Activated naive CD4-positive, alpha-beta T cell treated with Interleukin-2 at 50 U/mL for 16 hours (primary cell): ENCODE measurements at regions not wholly inside any gene's neighbourhood (a gene's known extent, or its start where the extent isn't known, plus 50 kb on each side); places are given as distances from the start of the nearest gene placed in this dataset.

Experiments used
- DNase-seq: peaks from one replicate; pipeline ENCODE4 v3.0.0-alpha.2; 2020

DNA sequence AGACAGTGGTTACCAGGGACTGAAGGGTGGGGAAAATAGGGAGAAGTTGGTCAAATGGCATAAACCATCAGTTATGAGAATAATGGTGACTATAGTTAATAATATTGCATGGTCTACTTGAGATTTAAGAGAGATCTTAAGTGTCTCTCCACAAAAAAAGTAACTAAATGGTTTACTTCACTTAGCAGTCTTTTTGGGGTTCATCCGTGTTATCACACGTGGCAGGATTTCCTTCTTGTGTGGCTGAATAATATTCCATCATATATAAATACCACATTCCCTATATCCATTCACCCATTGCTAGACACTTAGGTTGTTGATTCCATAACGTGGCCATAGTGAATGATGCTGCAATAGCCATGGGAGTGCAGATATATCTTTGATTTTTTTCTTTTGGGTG is 967.0 kb downstream of the UQCRFS1 start:
- no peak for DNase-seq

DNA sequence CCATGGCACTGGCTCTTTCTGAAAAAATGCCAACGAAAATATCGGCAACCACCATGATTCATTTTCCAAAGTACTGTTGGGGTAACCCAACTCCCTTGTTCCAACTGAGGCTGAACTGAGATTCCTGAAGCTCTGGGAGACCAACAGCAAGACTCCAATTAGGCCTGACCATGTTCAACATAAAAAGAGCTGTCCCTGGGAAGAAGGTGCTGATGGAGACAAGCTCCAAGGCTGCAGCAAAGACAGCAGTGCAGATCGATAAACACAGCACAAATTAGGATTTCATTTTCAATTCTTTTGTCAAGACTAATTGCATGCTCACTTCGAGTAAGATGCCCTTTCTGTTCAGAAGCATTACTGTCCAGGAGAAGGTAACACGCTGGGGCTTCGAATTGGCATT is 968.0 kb downstream of the UQCRFS1 start:
- DNase-seq = no peak

DNA sequence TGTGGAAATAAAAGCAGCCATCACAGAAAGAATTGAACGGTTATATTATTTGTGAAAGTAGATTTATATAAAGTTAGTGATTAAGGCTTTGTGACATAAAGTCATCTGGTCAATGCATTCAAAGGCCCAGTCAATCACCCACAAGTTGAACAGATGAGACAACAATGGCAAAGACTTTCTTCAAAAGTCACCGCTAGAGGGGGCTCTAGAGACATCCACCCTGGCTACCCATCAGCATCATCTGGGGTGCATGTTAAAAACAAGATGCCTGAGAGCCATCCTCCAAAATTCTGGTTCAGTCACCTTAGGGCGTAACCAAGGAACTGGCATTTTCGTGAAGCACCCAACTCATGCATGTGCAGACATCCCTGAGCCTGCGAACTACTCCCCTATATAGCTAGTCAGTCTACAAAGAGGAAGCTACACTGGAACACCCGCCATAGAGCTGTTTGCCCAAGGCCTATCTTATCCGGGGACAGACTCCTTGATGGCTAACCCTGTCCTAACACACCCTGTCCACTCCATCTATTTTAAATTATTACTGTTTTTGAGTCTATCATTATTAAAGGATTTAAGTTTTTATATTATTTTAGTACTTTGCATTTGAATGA is 970.5 kb downstream of the UQCRFS1 start:
- no peak for DNase-seq

DNA sequence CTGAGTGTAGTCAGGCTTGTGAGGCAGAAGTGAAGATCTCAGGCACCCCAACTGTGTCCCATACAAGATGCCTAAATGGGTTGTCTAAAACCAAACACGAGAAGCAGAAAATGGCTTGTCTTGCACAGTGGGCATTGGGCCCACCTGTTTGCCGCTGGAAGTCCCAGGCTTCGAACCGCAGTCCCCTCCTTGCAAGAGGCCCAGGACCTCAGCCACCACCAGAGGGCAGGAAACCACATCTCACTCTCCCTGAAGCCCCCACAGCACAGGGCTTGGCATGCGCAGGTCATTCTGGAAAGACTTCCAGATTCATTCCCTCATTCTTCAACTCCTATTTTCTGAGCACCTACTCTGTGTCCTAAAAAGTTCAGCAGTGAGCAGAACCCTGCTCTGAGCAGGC is 973.7 kb downstream of the UQCRFS1 start:
- DNase-seq = no peak

DNA sequence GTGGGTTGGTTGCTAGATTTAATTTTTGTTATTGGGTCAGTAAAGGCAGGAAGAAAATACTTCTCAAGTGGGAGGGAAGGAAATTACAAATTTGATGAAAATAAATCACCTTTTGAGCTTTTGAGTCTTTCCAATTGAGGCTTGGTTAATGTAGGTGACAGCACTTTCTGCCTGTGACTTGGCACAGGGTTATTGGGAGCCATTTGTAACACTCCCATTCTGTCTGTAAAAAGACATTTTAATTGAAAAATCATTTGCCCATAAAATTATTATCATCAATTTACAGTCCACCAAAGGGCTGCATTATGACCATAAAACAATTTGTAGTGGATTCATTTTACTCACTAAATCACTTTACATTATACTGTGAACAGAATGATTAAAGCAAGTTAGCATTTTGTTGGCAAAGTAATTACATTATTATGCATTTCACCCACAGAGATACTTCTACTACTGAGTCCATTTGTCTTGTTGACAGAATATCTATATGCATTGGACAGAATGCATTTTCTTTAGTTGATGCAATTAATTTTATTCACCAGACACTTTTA is 974.6 kb downstream of the UQCRFS1 start:
- no peak for DNase-seq

DNA sequence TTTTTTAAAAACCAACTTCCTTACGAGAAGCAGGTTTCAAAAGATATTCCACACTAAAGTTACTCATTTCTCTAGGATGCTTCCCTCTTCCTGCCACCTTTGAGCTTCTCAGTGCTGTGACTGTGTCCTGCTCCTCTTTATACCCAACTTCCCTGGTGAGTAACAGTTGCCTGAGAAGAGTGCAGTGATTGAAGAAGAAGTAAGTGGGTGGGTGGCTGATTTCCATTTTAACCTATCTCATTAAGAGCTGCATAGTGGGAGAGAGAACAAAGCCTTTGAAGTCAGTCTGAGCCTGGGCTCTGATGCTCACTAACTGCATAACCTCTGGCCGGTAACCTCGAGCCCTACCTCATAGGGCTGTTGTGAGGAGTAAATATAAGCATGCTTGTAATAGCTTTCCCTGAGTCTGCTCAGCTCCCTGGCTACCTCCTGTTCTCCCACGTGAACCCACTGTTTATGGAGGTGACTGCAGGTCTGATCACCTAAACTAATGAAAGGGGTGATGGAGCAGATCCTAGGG is 977.3 kb downstream of the UQCRFS1 start:
- DNase-seq = no peak

DNA sequence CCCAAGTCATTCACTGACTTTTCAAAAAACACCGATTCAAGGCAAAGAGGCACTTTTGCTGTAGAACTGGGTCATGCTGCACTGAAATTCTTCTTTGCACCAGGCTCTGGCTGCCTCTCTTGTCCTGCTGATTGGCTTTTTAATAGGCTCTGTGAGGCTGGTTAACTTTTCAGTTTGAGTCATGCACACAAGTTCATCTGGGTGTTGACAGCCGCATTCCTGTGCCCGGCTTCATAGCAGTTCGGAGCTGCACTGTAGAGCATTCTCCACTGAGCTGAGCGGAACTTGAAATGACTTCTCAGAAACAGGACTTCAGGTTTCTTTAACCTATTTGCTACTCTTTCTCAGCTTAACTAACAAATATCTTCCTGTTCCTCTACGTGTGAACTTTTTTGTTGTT is 978.3 kb downstream of the UQCRFS1 start:
- DNase-seq = no peak

DNA sequence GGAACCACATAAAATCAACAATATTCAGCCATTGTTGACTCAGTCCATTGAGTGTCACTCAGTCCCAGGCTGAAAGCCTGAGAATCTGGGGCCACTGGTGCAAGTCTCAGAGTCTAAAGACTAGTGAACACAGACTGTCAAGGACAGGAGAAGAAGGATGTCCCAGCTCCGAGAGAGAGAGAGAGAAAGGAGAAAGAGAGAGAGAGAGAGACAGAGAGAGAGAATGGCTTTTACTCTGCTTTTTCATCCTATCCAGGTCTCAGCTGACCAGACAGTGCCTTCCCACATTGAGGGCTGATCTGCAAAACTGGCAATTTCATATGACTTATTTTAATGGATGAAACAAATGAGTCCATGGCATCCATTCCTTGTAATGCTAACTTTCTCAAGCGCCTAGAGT is 984.1 kb downstream of the UQCRFS1 start:
- no peak for DNase-seq

DNA sequence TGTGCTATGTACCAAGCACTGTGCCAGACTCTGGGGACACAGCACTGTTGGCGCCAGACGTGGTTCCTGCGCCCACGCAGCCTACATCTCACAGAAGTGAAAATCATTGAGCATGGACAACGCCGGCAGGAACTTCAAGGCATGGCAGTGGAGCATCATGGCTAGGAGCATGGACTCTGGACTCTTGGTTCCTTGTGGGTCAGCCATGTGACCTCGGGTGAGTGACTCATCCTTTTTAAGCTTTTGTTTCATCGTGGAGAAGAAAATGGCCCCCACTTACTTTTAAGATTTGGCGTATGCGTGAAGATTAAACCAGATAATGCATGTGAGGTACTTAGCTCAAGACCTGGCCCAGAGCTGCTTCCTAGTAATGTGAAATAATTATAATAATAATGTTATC is 988.5 kb downstream of the UQCRFS1 start:
- no peak for DNase-seq

DNA sequence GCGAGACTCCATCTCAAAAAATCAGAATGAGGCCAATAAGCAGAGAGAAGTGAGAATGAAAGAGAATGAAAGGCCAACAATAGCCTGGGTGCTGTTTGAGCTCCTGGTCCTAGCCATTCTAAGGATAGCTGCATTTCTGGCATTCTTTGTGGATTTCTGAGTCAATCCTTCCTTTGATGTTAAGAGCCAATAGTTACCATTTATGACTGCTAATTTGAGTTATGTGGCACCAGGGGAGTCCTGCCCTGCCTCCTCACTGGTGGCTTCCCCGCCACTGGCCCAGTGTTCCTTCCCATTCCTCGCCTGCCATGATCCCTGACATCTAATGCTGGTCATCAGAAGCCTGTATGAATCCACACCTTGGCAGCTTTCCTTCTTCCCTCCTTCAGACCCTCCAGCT is 991.2 kb downstream of the UQCRFS1 start:
- DNase-seq = no peak

DNA sequence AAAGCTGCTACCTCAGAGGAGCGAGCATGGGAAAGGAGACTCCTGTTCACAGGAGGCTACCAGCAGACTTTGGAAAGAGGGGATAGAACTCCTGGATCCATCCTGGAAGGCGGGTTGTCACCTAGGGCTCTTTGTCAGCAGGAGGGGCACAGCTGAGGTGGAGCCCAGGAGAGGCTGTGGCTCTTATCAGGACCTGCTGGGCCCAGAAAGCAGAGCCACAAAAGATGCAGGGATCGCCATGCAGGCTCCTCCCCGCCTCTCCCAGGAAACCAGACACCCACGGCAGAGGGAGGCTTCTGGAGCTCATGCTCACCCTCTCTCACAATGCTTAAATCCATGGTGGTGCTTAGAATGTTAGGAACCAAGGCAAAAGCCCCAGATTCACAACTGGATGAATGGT is 994.2 kb downstream of the UQCRFS1 start:
- no peak for DNase-seq

DNA sequence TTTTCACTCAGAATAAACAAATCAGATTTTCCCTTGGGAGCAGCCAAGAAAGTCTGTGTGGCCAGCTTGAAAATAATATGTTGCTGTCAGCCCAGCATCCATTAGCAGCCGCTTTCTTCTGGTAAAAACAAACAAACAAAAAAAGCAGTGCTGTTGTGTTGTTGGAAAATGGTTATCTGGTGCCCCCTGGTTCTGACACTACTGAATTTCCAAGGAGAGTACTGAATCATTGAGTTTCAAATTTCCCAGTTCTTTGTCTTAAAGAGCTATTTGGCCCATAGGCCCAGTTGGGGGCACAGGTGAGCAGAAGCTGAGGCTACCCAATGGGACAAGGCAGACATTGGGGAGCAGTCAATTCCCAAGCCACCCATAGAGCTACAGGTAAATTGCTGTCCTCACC is 995.9 kb downstream of the UQCRFS1 start:
- DNase-seq = no peak

DNA sequence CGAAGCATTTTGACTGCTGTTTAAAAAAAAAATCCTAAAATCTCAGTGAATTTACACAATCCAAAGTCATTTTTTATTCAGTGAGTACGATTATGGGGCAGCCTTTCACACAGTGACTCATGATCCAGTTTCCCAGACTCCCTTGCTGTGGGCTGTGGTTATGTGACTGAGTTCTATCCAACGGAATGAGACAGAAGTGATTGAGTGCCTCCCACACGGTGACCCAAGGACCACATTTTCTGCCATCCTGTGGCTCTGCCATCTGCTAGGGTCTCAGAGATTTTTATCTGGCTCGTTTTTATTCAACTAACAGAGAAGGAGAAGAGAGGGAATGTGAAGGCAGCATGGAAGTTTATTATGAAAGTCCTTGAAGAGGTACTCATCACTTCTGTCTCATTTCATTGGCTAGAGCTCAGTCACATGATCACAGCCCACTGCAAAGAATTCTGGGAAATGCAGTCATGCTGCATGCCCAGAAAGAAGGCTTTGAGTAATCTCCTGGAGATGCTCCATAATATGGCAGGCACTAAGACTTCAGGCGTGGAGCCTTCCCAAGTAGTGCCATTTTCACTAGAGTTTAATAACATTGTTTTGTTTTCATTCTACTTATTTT is 999.4 kb downstream of the UQCRFS1 start:
- no peak for DNase-seq

DNA sequence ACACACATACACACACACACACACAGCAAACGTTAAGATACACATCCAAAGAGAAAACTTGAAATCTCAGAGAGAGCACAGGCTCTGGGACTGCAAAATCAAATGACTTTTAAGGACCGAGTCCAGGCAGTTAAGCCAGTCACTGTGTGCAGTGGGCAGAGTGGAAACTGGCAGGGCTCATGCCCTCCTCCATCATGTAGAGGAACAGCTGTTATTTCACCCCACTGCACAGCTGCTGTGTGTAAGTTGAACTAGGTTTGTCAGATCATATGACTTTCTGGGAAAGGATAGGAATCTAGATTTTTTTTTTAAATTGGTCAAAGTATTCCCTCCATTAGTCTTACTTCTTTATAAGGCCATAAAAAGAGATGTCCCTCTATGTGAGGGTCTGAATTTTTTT is 1002.1 kb downstream of the UQCRFS1 start:
- DNase-seq = no peak

DNA sequence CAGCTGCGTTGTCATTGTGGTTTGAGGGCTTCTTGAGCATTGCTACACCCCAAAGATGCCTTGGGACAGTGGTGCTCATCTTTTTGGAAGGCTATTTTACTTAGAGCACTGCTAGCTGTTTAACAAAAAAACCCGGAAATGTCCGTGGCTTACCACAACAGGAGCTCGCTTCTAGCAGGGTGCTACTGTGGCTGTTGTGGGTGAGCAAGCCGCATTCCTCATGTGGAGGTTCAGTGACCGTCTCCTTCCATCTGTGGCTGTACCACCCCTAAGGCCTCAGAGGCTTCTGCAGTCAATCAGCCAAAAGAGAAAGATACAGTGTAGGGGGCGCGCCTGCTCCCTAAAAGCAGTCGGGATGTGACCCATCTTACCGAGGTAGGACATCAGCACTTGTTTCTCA is 1004.2 kb downstream of the UQCRFS1 start:
- DNase-seq = no peak

DNA sequence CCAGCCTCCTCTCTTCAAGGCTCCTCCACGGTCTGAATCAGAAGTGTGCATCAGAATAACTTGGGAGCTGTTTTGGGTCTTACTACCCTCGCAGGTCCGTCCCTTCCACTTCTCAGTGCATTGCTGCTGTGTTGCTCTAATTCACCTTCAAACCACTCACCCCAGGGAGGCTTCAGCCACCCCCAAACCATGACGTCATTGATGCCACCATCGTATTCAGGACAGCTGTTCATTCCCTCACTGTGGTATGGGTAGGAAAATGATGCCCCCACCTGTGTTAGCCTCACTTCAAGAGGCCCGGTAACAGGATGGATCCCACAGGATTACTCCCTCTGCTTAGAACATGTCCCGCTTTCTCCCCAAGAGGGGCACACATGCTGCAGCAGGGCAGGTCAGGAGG is 1005.7 kb downstream of the UQCRFS1 start:
- DNase-seq = no peak

DNA sequence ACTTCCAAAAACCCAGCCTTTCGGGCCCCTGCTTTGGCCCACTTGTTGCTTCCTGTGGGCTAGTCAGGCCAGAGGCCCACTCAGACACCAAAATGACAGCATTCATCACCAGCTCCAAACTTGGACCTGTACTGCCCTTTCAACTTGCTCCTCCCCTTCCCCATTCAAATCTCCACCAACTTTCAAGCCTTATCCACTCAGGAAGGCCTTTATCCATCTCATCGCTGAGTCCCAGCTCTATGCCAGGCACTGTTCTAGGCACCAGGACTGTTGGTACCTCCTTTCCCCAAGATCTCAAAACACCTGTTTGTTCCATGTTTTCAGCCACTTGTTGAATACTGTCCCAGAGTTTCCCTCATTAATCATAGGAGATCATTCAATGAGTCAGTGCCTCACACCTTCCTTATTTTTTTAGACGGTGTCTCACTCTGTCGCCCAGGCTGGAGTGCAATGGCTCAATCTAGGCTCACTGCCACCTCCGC is 1011.4 kb downstream of the UQCRFS1 start:
- no peak for DNase-seq

DNA sequence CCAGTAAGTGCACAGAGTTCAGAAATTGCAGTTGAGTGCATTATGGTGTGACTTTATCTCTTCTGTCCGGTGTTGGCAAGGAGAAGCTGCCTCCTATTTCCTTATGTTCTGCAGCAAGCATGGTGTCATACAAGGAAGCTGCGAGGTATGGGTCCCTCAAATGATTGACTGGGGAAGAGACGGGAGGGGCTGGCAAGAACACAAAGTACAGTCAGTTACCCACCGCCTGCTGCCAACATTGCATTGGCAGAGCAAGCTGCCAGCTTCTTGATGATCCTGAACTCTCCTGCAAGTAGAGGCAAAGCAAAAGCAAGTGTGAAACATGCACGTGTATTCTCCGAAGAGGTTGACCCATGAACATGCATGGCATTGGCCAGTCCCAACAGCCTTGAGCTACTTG is 1013.6 kb downstream of the UQCRFS1 start:
- DNase-seq = no peak

DNA sequence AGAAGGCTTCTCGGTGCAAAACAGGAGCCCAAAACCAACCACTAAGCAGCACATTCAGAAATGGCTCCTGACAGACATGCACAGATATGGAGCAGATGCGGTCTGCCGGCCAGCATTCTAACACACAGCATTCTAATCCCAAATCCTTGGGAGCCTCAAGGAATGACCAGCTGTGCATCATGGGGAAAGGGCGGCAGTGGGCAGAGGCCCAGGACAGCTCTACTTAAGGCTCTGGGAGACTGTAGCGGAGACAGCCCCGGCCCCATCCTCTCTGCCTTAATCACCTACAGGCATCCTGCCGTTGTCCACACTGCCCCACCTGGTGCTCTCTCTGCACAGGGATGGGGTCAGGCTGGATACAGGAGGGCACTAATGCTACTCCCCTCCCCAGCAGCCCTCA is 1016.0 kb downstream of the UQCRFS1 start:
- DNase-seq = no peak

DNA sequence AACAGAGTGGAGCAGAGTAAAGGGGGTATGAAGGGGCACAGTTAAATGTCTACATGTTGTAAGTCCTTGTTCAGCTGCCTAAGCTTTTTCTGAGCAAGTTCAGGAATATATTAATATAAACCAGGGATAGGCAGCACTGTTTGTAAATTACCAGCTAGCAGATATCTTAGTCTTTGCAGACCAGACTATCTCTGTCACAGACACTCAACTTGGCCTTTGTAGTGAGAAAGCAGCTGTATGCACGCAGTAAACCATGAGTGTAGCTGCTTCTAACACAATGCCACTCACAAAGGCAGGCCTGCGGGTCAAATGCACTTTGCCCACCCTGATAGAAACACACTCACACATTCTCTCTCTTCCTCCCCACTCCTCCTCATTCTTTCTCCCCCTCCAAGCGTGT is 1016.9 kb downstream of the UQCRFS1 start:
- DNase-seq = no peak

DNA sequence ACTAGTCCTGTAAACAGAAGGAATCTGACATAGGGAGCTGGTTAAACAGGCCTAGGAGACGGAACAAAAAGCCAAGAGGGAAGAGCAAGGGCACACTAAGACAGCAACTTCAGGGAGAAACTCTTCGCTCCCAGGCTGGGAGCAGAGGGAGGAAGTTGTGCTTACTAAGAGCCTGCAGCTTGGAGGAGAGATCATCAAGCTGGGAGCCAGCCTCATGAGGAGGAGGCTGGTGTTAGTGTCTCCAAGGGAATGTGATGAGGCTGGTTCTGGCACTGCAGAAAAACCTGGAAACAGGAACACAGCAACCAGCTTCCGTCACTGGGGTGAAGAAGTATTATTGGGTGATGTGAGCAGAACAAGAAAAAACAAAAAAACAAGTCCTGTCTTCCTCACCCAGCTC is 1027.3 kb downstream of the UQCRFS1 start:
- no peak for DNase-seq

DNA sequence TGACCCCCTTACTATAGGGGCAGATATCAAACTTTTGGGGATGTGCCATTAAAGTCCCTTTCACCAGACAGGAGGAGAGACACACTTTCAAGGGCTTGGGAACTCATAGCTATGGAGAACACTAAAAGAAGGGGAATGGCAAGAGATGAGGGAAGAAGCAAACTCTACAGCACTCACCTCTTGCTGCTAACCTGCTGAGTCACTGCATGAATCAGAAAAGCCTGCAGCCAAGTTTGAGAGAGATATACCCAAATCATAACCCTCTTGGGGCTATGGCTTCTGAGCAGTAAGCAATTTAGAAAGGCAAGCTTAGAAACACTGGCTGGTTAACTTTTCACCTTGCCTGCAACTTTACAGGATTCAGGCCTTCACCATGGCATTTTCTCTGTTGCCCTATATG is 1028.0 kb downstream of the UQCRFS1 start:
- no peak for DNase-seq

DNA sequence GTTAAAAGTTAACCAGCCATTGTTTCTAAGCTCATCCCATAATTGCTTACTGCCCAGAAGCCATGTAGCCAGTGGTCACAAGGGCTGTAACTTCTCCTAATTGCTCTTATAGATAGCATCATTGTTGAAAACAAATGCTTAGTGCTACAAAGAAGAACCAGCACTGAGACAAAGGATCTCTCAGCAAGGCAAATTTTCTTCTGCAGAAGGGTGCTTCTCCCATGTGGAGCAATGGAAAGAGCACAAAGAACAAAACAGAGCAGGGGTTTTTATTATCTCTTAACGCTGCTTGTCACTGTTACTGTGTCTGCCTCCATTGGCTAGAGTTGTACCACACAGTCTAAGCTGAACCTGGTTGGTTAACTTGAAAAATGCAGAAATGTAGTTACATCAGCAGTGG is 1036.8 kb downstream of the UQCRFS1 start:
- no peak for DNase-seq

DNA sequence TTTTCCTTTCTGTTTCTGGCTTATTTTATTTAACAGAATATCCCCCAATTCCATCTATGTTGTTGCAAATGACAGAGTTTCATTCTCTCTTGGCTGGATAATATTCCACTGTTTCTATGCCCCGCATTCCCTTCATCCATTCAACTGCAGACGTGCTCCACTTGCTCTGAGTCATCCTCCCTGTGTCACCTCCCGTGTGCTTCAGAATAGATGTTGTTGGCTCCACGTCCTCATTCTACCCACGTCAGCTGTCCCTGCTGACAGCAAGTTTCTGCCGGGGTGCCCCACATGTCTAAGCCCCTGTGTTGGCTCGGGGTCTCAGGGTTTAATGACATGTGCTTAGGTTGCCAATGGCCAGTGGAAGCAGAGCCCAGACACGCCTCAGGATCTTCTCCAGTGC is 1041.0 kb downstream of the UQCRFS1 start:
- no peak for DNase-seq

DNA sequence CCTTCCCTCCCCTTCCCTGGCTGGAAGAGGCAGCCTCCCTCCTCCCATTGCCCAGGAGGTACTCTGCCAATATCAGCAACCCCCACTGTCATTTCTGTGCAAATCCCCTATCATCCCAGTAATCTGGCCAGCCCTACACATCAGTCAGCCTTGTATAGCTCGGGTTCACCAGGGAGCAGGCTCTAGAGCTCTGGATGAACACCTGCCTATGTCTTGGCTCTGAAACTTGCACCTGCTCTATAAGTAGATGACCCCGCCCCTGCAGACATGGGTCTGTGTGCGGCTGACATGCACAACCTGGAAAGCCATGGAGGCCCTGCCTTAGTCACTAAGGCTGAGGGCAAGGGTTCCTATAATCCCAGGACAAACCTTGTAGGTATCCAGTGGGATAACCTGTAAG is 1042.9 kb downstream of the UQCRFS1 start:
- DNase-seq = no peak
